GM19395 (cell line): ENCODE measurements at regions not wholly inside any gene's neighbourhood (a gene's known extent, or its start where the extent isn't known, plus 50 kb on each side); places are given as distances from the start of the nearest gene placed in this dataset.
A peak's percentile ranks its signal among the peaks of the same experiment; 100 is the strongest.

Experiments used
- ATAC-seq: cut with Tn5 transposase; IDR thresholded peaks from one replicate; pipeline ENCODE4 v1.9.1; 2021; ENCODE audit warnings: mild to moderate bottlenecking, moderate library complexity; ENCODE audit not compliant: unreplicated experiment

DNA sequence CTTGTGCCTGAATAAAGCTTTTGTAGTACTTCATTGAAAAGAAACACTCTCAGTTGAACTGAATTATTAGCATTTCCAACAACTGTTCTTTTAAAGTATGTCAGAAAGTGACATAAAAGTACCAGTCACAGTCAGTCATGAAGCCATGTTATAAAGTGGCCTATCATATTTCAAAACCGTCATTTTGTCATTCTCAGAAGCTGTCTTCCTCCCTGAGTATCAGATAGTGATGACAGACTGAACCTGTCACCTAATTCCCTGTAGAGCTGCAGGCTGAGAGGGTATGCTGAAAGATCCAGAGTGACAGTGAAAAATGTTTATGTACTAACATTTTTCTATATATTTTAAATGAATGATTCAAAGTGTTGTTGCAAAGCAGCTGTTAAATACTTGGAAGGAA, 1121.7 kb upstream of the PRMT6 start:
- no peak for ATAC-seq

DNA sequence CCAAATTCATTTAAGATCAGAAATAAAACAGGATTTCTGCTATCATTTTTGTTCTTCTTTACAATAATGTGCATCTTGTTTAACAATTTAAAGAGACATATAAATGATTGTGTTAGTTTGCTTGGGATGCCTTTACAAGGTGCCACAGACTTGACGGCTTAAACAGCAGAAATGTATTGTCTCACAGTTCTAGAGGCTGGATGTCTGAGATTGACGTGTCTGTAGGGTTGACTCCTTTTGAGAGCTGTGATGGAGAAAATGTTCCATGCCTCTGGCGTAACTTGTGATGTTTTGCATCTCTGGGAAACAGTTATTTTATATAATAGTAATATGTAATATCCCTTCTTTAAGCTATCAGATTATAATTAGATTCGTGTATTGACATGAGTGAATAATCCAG, 1091.6 kb upstream of the PRMT6 start:
- ATAC-seq, result no peak

DNA sequence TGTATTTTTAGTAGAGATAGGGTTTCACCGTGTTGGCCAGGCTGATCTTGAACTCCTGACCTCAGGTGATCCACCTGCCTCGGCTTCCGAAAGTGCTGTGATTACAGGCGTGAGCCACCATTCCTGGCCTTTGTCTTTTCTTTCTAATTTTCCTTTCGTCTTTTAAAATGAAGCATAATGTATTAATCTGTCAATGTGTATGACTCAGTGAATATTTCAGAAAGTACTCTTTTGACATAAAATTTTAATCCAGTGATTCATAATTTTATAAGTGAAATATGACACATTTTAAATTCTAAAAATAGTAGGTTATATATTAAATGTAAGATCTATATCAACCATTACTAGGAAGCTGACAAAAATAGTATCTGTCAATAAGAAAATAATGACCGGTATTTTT, 1059.0 kb upstream of the PRMT6 start:
- no peak for ATAC-seq

DNA sequence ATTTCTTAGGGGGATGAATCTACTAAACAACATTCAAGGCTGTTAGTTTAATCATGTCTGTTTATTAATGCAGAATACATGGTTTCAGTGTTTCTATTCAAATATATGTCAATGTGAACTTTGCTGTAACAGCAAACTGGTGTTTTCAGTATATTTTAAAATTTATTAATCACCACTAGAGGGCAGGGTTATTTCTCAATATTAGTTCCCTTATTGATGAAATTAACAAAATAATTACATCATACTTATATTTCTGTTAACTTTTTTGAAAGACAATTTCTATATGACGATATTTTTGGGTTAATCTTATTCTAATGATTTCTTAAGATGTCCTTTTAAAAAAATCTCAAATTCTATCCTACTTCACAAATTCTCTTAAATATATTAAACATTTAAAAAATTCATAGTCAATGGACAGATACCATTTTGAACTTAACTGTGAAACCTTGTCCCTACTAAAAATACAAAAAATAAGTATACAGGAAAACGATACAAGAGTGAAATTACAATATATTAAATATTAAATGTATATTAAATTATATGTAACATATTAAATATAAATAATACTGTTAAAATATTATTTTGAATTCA, 1034.1 kb upstream of the PRMT6 start:
- no peak for ATAC-seq

DNA sequence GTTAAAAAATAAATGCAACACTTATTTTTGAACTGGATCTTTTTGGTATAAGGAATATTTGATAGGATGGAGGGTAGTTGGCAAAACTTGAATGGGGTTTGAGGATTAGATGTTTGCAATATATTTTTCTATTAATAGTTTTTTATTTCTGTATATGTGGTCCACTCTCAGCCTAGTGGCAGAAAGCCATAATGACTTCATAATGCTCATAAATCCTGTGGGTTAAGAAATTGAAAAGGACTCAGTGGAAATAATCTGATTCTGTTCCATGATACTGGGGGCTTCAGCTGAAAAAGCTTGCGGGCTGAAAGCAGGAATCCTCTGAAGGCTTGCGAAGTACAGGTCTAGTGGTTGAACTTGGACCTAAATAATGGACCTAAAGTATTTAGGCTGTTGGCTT, 1028.6 kb upstream of the PRMT6 start:
- ATAC-seq, result no peak

DNA sequence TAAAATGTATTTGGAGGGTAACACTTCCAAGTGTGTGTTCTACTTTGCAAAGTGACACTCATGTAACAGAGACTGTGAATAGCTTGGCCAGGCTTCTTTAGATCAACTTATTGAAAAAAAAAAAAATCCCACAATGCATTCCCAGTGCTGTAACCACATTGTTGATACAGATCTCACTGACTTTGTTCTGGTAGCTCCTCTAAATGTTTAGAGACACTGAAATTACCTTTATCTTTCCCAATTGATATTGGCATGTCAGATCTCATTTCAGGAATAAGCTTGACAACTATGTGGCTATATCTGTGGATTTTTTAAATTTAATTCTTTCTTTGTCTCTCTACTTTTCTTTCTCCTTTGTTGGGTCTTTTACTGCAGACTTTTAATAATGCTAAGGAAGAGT, 1018.9 kb upstream of the PRMT6 start:
- ATAC-seq, result no peak

GRCh38 chr1:106038260-106038659, 1018.2 kb upstream of the PRMT6 start:
- ATAC-seq, result no peak

GRCh38 chr1:106043971-106044370, 1012.5 kb upstream of the PRMT6 start:
- ATAC-seq, result no peak

DNA sequence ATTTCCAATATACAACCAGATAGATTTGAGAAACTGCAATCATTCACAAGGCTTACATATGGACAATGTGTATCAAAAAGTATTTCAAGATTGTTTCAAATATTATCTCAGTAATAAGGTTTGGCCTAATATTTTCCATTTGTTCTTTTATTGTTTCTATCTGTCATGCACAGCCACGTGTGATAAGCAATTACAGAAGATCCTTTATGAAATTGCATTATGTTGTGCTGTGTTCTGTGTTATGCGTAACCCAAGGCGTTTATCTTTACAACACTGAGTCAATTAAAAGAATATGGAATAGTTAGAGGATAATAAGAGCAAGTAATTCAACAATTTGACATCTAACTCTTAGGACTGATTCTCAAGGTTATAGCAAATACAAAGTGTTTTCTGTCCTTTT, 1009.3 kb upstream of the PRMT6 start:
- ATAC-seq, result no peak

DNA sequence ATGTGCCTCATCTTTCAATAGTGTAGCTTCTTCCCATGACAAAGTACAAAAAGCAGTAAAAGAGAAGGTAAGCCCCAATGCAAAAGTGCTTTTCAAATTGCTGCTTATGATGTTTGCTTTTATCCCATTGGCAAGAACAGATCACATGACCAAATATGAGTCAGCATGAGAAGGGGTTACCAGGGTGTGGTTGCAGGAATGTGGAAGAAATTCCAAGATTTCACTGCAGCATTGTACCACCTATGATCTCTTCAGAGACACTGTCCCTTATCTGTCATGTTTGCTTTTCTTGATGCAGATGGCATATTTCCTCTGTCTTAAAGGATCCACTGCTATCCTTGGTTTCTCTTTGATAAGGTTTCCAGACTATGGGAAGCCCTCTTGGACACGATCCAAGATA, 1006.9 kb upstream of the PRMT6 start:
- ATAC-seq, result no peak

DNA sequence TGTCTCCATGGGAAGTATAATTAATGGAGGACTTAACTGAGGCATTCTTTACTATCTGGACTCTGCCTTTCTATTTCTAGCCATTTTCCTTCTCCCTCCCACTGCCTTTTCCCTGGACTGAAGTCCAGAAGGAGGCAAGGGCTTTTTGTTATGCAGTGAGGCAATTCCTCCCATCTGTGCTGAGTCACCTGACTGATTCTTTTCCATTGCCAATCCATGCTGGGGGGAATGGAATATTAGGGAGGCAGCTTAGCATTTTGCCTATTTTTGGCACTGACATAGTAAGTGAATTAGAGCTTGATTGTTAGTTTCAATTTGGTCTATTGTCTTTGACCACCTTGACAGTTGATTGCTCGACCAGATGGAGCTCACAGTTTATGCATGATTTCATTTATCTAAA, 1000.6 kb upstream of the PRMT6 start:
- no peak for ATAC-seq

GRCh38 chr1:106061586-106062495, 994.6 kb upstream of the PRMT6 start:
- no peak for ATAC-seq

DNA sequence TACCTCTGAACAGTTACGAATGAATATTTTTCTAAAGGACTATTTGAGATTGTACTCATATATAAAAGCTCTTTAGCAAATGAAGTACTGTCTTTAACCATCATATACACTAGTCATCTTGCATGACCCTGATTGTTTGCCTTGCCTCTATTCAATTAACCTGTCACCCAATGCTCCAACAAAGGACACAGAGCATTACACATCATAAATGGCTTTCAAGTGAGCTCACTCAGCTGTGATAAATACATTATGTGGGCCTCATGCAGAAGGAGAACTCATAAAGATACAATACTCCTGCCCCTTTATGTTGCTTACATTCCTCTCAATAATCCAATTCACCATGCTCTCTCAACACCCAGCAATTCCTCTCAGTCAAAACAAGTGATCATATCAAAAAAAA, 993.0 kb upstream of the PRMT6 start:
- no peak for ATAC-seq

- ATAC-seq, result peak; percentile 87
Observed at GRCh38 chr1:106072909-106073600, 983.4 kb upstream of the PRMT6 start.

- no peak for ATAC-seq
Observed at GRCh38 chr1:106080608-106081325, 975.7 kb upstream of the PRMT6 start.

GRCh38 chr1:106111044-106111443, 945.4 kb upstream of the PRMT6 start:
- no peak for ATAC-seq

DNA sequence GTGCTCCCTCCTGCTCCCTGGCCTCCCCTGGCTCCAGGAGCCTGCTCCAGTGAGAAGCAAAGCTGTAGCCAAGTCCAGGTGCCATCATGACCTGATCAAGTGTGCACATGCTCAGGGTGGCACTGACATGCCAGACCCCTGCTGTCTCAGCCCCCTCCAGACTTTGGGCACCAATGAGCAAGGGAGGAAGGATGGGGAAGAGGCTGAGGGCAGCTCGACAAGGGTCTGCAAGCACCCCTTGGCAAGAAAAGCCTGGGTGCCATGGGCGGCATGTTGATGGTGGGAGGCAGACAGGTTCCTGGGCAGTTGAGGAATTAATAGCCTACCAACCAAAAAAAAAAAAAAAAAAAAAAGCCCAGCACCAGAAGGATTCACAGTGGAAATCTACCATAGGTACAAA, 942.6 kb upstream of the PRMT6 start:
- ATAC-seq, result no peak

DNA sequence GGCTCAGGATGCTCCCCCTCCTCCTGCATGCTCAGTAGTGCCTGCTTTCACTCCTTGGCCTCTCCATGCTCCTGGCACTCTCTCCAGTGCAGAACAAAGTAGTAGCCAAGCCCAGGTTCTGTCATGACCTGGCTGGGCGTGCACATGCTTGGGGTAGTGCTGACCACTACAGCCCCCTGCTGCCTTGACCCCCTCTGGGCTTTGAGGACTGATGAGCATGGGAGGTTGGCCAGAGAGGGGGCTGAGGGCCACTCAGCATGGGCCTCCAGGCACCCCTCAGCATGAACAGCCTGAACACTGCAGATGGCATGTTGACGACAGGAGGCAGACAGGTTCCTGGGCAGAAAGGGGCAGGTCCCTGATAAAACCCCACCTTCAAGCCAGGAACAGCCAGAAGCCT, 935.7 kb upstream of the PRMT6 start:
- no peak for ATAC-seq

GRCh38 chr1:106121728-106122127, 934.7 kb upstream of the PRMT6 start:
- no peak for ATAC-seq

- ATAC-seq, result no peak
Observed at GRCh38 chr1:106134561-106134960, 921.9 kb upstream of the PRMT6 start.

GRCh38 chr1:106173101-106173500, 883.4 kb upstream of the PRMT6 start:
- ATAC-seq, result no peak
